DND-41 (cell line): ENCODE measurements at regions not wholly inside any gene's neighbourhood (a gene's known extent, or its start where the extent isn't known, plus 50 kb on each side); places are given as distances from the start of the nearest gene placed in this dataset.

ENCODE experiments used
- EZH2 ChIP-seq: IDR thresholded peaks from 3 replicates; pipeline ENCODE4 v1.6.1; 2012; ENCODE audit warnings: borderline replicate concordance, low read depth, mild to moderate bottlenecking, moderate library complexity, low read length, inconsistent platforms; ENCODE audit not compliant: severe bottlenecking
- TF ChIP-seq, protein P1 (sequence below): IDR thresholded peaks from 2 replicates; pipeline ENCODE4 v1.5.1; 2012; ENCODE audit warnings: borderline replicate concordance, low read length, moderate library complexity, mild to moderate bottlenecking; ENCODE audit not compliant: poor library complexity, severe bottlenecking; ENCODE audit errors: extremely low read depth

DNA sequence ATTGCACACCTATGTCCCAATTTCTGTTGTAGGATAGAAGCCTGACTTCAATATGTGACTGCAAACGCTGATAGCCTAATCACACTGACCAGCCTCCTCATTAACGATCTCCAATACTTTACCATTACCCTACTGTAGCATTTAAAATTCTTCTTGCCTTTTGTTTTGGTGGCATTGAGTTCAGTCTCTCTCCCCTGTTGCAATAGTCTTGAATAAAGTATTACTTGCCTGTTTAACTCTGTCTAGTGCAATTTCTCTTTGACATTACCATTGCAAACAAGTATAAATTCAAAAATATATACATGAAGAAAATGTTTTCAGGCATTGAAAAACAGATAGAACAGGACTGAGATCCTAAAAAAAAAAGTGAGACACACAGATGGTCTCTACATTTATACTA lies 649.1 kb upstream of the B3GAT1 start:
- TF ChIP-seq, protein P1, sequence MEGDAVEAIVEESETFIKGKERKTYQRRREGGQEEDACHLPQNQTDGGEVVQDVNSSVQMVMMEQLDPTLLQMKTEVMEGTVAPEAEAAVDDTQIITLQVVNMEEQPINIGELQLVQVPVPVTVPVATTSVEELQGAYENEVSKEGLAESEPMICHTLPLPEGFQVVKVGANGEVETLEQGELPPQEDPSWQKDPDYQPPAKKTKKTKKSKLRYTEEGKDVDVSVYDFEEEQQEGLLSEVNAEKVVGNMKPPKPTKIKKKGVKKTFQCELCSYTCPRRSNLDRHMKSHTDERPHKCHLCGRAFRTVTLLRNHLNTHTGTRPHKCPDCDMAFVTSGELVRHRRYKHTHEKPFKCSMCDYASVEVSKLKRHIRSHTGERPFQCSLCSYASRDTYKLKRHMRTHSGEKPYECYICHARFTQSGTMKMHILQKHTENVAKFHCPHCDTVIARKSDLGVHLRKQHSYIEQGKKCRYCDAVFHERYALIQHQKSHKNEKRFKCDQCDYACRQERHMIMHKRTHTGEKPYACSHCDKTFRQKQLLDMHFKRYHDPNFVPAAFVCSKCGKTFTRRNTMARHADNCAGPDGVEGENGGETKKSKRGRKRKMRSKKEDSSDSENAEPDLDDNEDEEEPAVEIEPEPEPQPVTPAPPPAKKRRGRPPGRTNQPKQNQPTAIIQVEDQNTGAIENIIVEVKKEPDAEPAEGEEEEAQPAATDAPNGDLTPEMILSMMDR = no peak
- no peak for TF ChIP-seq EZH2
